HG02798 (cell line): ENCODE measurements at regions not wholly inside any gene's neighbourhood (a gene's known extent, or its start where the extent isn't known, plus 50 kb on each side); places are given as distances from the start of the nearest gene placed in this dataset.

Experiments
- ATAC-seq: cut with Tn5 transposase; IDR thresholded peaks from one replicate; pipeline ENCODE4 v1.9.1; 2021; ENCODE audit warnings: mild to moderate bottlenecking; ENCODE audit not compliant: unreplicated experiment, poor library complexity

- ATAC-seq, result no peak
Measured at GRCh38 chr9:29906065-29906464, 2332.8 kb upstream of the C9orf72 start.

- no peak for ATAC-seq
Measured at GRCh38 chr9:29928072-29928471, 2354.8 kb upstream of the C9orf72 start.

- no peak for ATAC-seq
Measured at GRCh38 chr9:29939559-29939958, 2366.3 kb upstream of the C9orf72 start.

GRCh38 chr9:29945012-29945411, 2371.7 kb upstream of the C9orf72 start:
- no peak for ATAC-seq

GRCh38 chr9:29958469-29958868, 2385.2 kb upstream of the C9orf72 start:
- ATAC-seq, result no peak

- ATAC-seq, result no peak
Measured at GRCh38 chr9:29965834-29966233, 2392.6 kb upstream of the C9orf72 start.

GRCh38 chr9:29966247-29966646, 2393.0 kb upstream of the C9orf72 start:
- ATAC-seq, result no peak

- ATAC-seq, result no peak
Measured at GRCh38 chr9:29968831-29969230, 2395.6 kb upstream of the C9orf72 start.

GRCh38 chr9:29969408-29969807, 2396.1 kb upstream of the C9orf72 start:
- ATAC-seq, result no peak

- ATAC-seq, result no peak
Measured at GRCh38 chr9:29969856-29970647, 2396.8 kb upstream of the C9orf72 start.

- no peak for ATAC-seq
Measured at GRCh38 chr9:29974197-29974596, 2400.9 kb upstream of the C9orf72 start.

- no peak for ATAC-seq
Measured at GRCh38 chr9:29976981-29977380, 2403.7 kb upstream of the C9orf72 start.

- ATAC-seq, result no peak
Measured at GRCh38 chr9:29981013-29981412, 2403.4 kb upstream of the ACO1 start.

GRCh38 chr9:29999645-30000044, 2384.8 kb upstream of the ACO1 start:
- no peak for ATAC-seq

GRCh38 chr9:30010691-30011090, 2373.8 kb upstream of the ACO1 start:
- no peak for ATAC-seq

GRCh38 chr9:30012622-30013021, 2371.8 kb upstream of the ACO1 start:
- ATAC-seq, result no peak

- ATAC-seq, result no peak
Measured at GRCh38 chr9:30015073-30015472, 2369.4 kb upstream of the ACO1 start.

- no peak for ATAC-seq
Measured at GRCh38 chr9:30020161-30020560, 2364.3 kb upstream of the ACO1 start.

GRCh38 chr9:30035761-30036160, 2348.7 kb upstream of the ACO1 start:
- no peak for ATAC-seq

GRCh38 chr9:30036558-30036957, 2347.9 kb upstream of the ACO1 start:
- ATAC-seq, result no peak

GRCh38 chr9:30039712-30040111, 2344.7 kb upstream of the ACO1 start:
- ATAC-seq, result no peak

GRCh38 chr9:30048396-30048795, 2336.0 kb upstream of the ACO1 start:
- no peak for ATAC-seq
